ENCODE measurements at regions not wholly inside any gene's neighbourhood (a gene's known extent, or its start where the extent isn't known, plus 50 kb on each side); places are given as distances from the start of the nearest gene placed in this dataset.

DNA sequence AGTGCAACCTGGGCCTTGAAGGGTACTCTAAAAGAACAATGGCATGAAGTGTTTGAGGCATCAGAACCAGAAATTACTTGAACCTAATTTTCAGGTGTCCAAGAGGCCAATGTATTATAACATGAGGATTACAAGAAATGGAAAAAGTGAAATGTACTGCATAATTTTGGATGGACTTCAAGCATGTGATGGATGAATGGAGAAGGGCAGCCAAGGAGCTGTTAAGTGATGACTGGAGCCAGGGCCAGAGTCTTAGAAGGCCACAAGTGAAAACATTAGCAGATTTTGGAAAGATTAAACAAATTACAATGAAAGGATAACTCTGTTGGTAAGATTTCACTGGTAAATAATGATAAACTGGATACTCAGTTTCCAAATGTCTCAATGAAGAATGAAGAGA, 738.2 kb downstream of the CD109 start:
- TF ChIP-seq, protein P1, sequence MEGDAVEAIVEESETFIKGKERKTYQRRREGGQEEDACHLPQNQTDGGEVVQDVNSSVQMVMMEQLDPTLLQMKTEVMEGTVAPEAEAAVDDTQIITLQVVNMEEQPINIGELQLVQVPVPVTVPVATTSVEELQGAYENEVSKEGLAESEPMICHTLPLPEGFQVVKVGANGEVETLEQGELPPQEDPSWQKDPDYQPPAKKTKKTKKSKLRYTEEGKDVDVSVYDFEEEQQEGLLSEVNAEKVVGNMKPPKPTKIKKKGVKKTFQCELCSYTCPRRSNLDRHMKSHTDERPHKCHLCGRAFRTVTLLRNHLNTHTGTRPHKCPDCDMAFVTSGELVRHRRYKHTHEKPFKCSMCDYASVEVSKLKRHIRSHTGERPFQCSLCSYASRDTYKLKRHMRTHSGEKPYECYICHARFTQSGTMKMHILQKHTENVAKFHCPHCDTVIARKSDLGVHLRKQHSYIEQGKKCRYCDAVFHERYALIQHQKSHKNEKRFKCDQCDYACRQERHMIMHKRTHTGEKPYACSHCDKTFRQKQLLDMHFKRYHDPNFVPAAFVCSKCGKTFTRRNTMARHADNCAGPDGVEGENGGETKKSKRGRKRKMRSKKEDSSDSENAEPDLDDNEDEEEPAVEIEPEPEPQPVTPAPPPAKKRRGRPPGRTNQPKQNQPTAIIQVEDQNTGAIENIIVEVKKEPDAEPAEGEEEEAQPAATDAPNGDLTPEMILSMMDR (CRISPR knock-in tag; IDR thresholded peaks at IDR 0.05) = no peak
- TF ChIP-seq, protein P2, sequence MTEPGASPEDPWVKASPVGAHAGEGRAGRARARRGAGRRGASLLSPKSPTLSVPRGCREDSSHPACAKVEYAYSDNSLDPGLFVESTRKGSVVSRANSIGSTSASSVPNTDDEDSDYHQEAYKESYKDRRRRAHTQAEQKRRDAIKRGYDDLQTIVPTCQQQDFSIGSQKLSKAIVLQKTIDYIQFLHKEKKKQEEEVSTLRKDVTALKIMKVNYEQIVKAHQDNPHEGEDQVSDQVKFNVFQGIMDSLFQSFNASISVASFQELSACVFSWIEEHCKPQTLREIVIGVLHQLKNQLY (CRISPR knock-in tag; IDR thresholded peaks at IDR 0.05) = no peak
- no peak for TF ChIP-seq JUND (CRISPR knock-in tag; IDR thresholded peaks at IDR 0.05)
- TF ChIP-seq ZNF549 (CRISPR knock-in tag; IDR thresholded peaks at IDR 0.05) = no peak
- TF ChIP-seq, protein P3, sequence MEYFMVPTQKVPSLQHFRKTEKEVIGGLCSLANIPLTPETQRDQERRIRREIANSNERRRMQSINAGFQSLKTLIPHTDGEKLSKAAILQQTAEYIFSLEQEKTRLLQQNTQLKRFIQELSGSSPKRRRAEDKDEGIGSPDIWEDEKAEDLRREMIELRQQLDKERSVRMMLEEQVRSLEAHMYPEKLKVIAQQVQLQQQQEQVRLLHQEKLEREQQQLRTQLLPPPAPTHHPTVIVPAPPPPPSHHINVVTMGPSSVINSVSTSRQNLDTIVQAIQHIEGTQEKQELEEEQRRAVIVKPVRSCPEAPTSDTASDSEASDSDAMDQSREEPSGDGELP (IDR thresholded peaks at IDR 0.05; ENCODE audit: borderline replicate concordance, low read depth) = no peak
- TF ChIP-seq, protein P4, sequence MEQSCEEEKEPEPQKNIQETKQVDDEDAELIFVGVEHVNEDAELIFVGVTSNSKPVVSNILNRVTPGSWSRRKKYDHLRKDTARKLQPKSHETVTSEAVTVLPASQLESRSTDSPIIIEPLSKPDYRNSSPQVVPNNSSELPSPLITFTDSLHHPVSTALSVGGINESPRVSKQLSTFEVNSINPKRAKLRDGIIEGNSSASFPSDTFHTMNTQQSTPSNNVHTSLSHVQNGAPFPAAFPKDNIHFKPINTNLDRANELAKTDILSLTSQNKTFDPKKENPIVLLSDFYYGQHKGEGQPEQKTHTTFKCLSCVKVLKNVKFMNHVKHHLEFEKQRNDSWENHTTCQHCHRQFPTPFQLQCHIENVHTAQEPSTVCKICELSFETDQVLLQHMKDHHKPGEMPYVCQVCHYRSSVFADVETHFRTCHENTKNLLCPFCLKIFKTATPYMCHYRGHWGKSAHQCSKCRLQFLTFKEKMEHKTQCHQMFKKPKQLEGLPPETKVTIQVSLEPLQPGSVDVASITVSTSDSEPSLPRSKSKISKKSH (CRISPR knock-in tag; IDR thresholded peaks at IDR 0.05; ENCODE audit: borderline replicate concordance) = no peak
- TF ChIP-seq, protein P5, sequence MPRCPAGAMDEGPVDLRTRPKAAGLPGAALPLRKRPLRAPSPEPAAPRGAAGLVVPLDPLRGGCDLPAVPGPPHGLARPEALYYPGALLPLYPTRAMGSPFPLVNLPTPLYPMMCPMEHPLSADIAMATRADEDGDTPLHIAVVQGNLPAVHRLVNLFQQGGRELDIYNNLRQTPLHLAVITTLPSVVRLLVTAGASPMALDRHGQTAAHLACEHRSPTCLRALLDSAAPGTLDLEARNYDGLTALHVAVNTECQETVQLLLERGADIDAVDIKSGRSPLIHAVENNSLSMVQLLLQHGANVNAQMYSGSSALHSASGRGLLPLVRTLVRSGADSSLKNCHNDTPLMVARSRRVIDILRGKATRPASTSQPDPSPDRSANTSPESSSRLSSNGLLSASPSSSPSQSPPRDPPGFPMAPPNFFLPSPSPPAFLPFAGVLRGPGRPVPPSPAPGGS (CRISPR knock-in tag; IDR thresholded peaks at IDR 0.05) = no peak
- TF ChIP-seq TOE1 (CRISPR knock-in tag; IDR thresholded peaks at IDR 0.05) = no peak
- no peak for TF ChIP-seq POLR2AphosphoS5 (IDR thresholded peaks at IDR 0.05; ENCODE audit: low read depth, low read length)
- TF ChIP-seq YY1 (IDR thresholded peaks at IDR 0.05; ENCODE audit: insufficient read depth, insufficient replicate concordance, low read depth, low read length) = no peak
- TF ChIP-seq ATF7 (IDR thresholded peaks at IDR 0.05) = no peak
- TF ChIP-seq ATF7 (CRISPR knock-in tag; IDR thresholded peaks at IDR 0.05) = no peak
- no peak for TF ChIP-seq GABPA (IDR thresholded peaks at IDR 0.05; ENCODE audit: low read depth, low read length)
- TF ChIP-seq GABPA (CRISPR knock-in tag; IDR thresholded peaks at IDR 0.05; ENCODE audit: low read depth) = no peak
- TF ChIP-seq, protein P6, sequence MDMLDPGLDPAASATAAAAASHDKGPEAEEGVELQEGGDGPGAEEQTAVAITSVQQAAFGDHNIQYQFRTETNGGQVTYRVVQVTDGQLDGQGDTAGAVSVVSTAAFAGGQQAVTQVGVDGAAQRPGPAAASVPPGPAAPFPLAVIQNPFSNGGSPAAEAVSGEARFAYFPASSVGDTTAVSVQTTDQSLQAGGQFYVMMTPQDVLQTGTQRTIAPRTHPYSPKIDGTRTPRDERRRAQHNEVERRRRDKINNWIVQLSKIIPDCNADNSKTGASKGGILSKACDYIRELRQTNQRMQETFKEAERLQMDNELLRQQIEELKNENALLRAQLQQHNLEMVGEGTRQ (IDR thresholded peaks at IDR 0.05; ENCODE audit: low read depth, low read length) = no peak
- TF ChIP-seq, protein P6 (CRISPR knock-in tag; IDR thresholded peaks at IDR 0.05; ENCODE audit: borderline replicate concordance) = no peak
- TF ChIP-seq, protein P7, sequence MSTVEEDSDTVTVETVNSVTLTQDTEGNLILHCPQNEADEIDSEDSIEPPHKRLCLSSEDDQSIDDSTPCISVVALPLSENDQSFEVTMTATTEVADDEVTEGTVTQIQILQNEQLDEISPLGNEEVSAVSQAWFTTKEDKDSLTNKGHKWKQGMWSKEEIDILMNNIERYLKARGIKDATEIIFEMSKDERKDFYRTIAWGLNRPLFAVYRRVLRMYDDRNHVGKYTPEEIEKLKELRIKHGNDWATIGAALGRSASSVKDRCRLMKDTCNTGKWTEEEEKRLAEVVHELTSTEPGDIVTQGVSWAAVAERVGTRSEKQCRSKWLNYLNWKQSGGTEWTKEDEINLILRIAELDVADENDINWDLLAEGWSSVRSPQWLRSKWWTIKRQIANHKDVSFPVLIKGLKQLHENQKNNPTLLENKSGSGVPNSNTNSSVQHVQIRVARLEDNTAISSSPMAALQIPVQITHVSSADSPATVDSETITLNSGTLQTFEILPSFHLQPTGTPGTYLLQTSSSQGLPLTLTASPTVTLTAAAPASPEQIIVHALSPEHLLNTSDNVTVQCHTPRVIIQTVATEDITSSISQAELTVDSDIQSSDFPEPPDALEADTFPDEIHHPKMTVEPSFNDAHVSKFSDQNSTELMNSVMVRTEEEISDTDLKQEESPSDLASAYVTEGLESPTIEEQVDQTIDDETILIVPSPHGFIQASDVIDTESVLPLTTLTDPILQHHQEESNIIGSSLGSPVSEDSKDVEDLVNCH (CRISPR knock-in tag; IDR thresholded peaks at IDR 0.05) = no peak

Data from HepG2 (cell line).